Motor neuron (in vitro differentiated cells): ENCODE measurements at regions not wholly inside any gene's neighbourhood (a gene's known extent, or its start where the extent isn't known, plus 50 kb on each side); places are given as distances from the start of the nearest gene placed in this dataset.

ENCODE experiments used
- ATAC-seq, 8 experiments: fragments of 200-7000 bp; cut with Tn5 transposase; replicated peaks in 6 of 8; 2 replicates each; pipeline ENCODE4 v1.8.0; 2021; ENCODE audit warnings: mild to moderate bottlenecking in 8 of 8, moderate library complexity in 8 of 8
- H3K27ac ChIP-seq, 2 donors: fragments of 250-450 bp; sonication (Bioruptor Pico); 2 replicates each; pipeline ENCODE4 v1.9.0; 2021; ENCODE audit warnings: antibody characterized with exemption in 2 of 2, mild to moderate bottlenecking in 2 of 2, moderate library complexity in 1 of 2
- H3K4me1 ChIP-seq, 2 donors: fragments of 250-450 bp; sonication (Bioruptor Pico); replicated peaks in 1 of 2; 2 replicates each; pipeline ENCODE4 v1.6.1; 2021; ENCODE audit warnings: antibody characterized with exemption in 2 of 2, mild to moderate bottlenecking in 2 of 2, moderate library complexity in 1 of 2
- H3K4me3 ChIP-seq, 5 donors: fragments of 250-450 bp; sonication (Bioruptor Pico); 2 replicates each; pipeline ENCODE4 v1.9.0; 2021; ENCODE audit warnings: antibody characterized with exemption in 5 of 5, mild to moderate bottlenecking in 5 of 5, moderate library complexity in 4 of 5
- WGBS, 10 experiments: fragments of 450-650 bp; shearing (Covaris generic); methylation state at CpG; one replicate each; pipeline ENCODE4 v1.0.0; 2022; 5-methylcytosine and 5-hydroxymethylcytosine counted together
- in situ Hi-C, 9 experiments: fragments of 400-800 bp; cut with MboI; loops; one replicate each; pipeline ENCODE4 v1.15.0; 2021; ENCODE audit warnings: low sequenced_read_pairs in 9 of 9, low pct_unique_long_range_greater_than_20kb in 2 of 9; ENCODE audit not compliant: unreplicated experiment in 9 of 9

DNA sequence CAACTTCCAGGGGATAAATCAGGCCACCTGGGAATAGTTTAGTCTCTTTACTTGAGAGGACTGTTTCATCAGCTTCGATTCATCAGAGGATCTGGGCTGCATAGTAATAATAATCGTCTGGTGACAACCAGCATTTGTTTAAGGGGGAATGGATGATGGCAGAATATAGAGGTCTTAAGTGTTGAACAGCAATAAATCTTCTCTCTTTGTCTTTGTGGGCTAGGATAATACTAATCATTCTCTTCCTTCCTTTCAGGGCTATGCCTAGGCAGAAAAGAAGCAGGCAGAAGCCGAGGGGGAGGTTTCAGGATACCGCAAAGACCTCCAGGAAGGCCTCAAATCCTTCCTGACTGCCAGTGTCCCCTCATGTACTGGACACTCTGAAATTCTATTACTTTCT, 150.4 kb upstream of the GAREM1 start:
- Histone ChIP-seq H3K4me3 (no peak overlapping the region), H3K27ac (no peak overlapping the region), H3K4me1 (peaks cover 0 to 3% of the 10 kb centered on the region in 2 donors)
- in situ Hi-C loops, result no loop called here
- WGBS, 10 experiments, result 0 to 67% (median 21%) methylated on average over 1 to 3 of the region's 4 CpGs; no CpG with 5 or more reads in 2 of the 10 experiments
- ATAC-seq, result peak in 5 of 8 experiments; percentile 95 to 98 (median 97)

DNA sequence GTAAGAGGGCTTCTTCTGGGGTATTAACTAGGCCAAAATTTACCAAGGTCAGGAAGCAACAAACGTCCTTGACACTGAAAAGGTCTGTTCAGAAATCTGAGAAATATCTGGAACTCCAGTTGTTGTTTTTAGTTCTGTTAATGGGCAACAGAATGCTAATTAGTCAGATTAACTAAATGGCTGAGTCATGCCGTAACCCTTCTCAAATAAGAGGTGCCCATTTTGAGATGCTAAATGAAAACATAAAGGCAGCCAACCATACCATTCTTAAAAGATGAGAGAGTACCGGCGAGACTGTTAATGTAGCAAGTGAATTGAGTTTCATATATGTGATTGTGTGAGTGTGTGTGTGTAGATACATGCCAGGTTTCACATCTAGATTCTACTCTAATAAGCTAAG, 147.9 kb upstream of the GAREM1 start:
- Histone ChIP-seq H3K4me1 (peaks cover 0 to 3% of the 10 kb centered on the region in 2 donors), H3K27ac (no peak overlapping the region), H3K4me3 (no peak overlapping the region)
- WGBS, 10 experiments, result 15 to 84% (median 74%) methylated on average over 1 to 4 of the region's 4 CpGs; no CpG with 5 or more reads in 3 of the 10 experiments
- ATAC-seq, result peak in 1 of 8 experiments; percentile 21
- in situ Hi-C loops, result no loop called here

GRCh38 chr18:32613821-32614220, 143.1 kb upstream of the GAREM1 start:
- 0 to 85% (median 71%) methylated on average over 2 to 3 of the region's 3 CpGs for WGBS, 10 experiments

GRCh38 chr18:32612651-32613050, 142.0 kb upstream of the GAREM1 start:
- Histone ChIP-seq H3K27ac (no peak overlapping the region), H3K4me3 (no peak overlapping the region), H3K4me1 (no peaks in the 10 kb centered on the region)
- ATAC-seq, result peak in 1 of 8 experiments; percentile 33
- in situ Hi-C loops, result no loop called here
- WGBS, 10 experiments, result 39 to 93% (median 56%) methylated on average over 1 to 3 of the region's 3 CpGs; no CpG with 5 or more reads in 3 of the 10 experiments

More at GRCh38 chr18:32613821-32614220, 143.1 kb upstream of the GAREM1 start:
- H3K4me1 ChIP-seq, result no peaks in the 10 kb centered on the region
- H3K27ac ChIP-seq, result no peak overlapping the region
- peak in 1 of 8 experiments; percentile 46 for ATAC-seq
- no peak overlapping the region for H3K4me3 ChIP-seq
- in situ Hi-C loops, result no loop called here

DNA sequence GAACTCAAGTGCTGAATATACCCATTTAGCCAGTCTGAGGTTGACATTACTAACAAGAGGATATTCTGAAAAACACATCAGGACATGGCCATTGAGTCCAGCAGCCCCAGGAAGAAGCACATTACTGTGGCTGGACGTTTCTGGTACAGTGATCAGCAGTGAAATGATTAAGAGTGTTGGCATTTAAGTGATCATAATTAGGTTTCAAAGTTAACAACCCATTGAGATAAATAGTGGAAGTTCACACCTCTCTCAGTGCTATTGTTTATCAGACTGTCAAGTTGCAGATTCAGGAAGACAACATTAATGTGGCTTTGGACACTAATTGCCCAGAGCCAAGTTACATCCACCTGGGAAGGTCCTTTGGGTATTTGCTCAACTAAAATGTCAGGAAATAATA, 139.5 kb upstream of the GAREM1 start:
- Histone ChIP-seq H3K27ac (no peak overlapping the region), H3K4me1 (no peaks in the 10 kb centered on the region), H3K4me3 (no peak overlapping the region)
- ATAC-seq, result no peak
- 14 to 60% (median 29%) methylated on average over 1 of the region's 1 CpG; no CpG with 5 or more reads in 5 of the 10 experiments for WGBS, 10 experiments
- in situ Hi-C loops, result no loop called here

- peak in 3 of 8 experiments; percentile 88 to 96 (median 94) for ATAC-seq
- WGBS, 10 experiments, result 0 to 90% (median 14%) methylated on average over 1 to 3 of the region's 4 CpGs; no CpG with 5 or more reads in 1 of the 10 experiments
- in situ Hi-C loops, result no loop called here
- H3K27ac ChIP-seq, result no peak overlapping the region
- H3K4me1 ChIP-seq, result no peaks in the 10 kb centered on the region
- H3K4me3 ChIP-seq, result no peak overlapping the region
Measured at GRCh38 chr18:32607816-32608215, 137.1 kb upstream of the GAREM1 start.

- ATAC-seq, result no peak
- Histone ChIP-seq H3K4me3 (no peak overlapping the region), H3K27ac (no peak overlapping the region), H3K4me1 (no peaks in the 10 kb centered on the region)
- 0 to 100% (median 75%) methylated on average over 1 to 3 of the region's 3 CpGs; no CpG with 5 or more reads in 4 of the 10 experiments for WGBS, 10 experiments
- in situ Hi-C loops, result no loop called here
Measured at GRCh38 chr18:32598144-32598543, 127.5 kb upstream of the GAREM1 start.

GRCh38 chr18:32596501-32596900, 125.8 kb upstream of the GAREM1 start:
- 0 to 100% (median 35%) methylated on average over 1 to 2 of the region's 2 CpGs; no CpG with 5 or more reads in 1 of the 10 experiments for WGBS, 10 experiments
- no peak for ATAC-seq
- Histone ChIP-seq H3K4me1 (no peaks in the 10 kb centered on the region), H3K27ac (no peak overlapping the region), H3K4me3 (no peak overlapping the region)
- in situ Hi-C loops, result no loop called here

GRCh38 chr18:32595832-32596231, 125.2 kb upstream of the GAREM1 start:
- 0 to 100% (median 52%) methylated on average over 1 to 3 of the region's 3 CpGs; no CpG with 5 or more reads in 4 of the 10 experiments for WGBS, 10 experiments
- no peak for ATAC-seq

DNA sequence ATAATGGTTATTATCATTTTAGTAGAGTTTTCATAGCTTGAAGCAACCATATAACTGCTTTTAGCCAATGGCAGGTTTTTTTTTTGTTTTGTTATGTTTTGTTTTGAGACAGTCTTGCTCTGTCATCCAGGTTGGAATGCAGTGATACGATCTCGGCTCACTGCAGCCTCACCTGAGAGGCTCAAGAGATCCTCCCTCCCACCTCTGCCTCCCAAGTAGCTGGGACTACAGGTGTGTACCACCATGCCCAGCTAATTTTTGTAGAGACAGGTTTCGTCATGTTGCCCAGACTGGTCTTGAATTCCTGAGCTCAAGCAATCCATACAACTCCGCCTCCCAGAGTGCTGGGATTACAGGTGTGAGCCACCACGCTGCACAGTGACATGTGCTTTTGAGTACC, 117.5 kb upstream of the GAREM1 start:
- no peak for ATAC-seq

More at GRCh38 chr18:32595832-32596231, 125.2 kb upstream of the GAREM1 start:
- Histone ChIP-seq H3K4me1 (no peaks in the 10 kb centered on the region), H3K4me3 (no peak overlapping the region), H3K27ac (no peak overlapping the region)
- in situ Hi-C loops, result no loop called here

DNA sequence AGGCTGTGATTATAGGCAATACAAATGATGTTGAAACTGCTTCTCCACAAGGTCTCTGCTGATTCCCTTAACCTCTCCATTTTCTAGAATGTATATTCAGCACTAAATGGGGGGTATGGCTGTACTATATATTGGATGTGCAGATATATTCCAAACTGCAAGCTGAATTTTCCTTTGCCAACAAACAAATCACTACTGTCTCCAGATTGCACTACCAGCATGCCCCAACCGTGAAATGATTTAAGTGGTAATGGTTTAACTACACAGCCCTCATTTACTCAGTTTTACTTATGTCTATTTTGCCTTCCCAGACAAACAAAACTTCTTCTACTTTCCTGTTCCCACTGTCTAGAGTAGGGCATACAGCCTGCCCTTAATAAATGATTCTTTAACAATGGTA, 112.7 kb upstream of the GAREM1 start:
- WGBS, 10 experiments, result 40 to 100% (median 80%) methylated on average over 1 of the region's 1 CpG; no CpG with 5 or more reads in 3 of the 10 experiments

More for the DNA sequence above, 117.5 kb upstream of the GAREM1 start:
- H3K4me1 ChIP-seq, result no peaks in the 10 kb centered on the region
- in situ Hi-C loops, result no loop called here
- H3K27ac ChIP-seq, result no peak overlapping the region
- H3K4me3 ChIP-seq, result no peak overlapping the region
- WGBS, 10 experiments, result 0 to 100% (median 82%) methylated on average over 1 to 4 of the region's 5 CpGs; no CpG with 5 or more reads in 3 of the 10 experiments

GRCh38 chr18:32582455-32582854, 111.8 kb upstream of the GAREM1 start:
- H3K4me3 ChIP-seq, result no peak overlapping the region
- no peak overlapping the region for H3K27ac ChIP-seq
- no peaks in the 10 kb centered on the region for H3K4me1 ChIP-seq
- in situ Hi-C loops, result no loop called here
- ATAC-seq, result no peak
- 16 to 83% (median 68%) methylated on average over 1 to 3 of the region's 3 CpGs; no CpG with 5 or more reads in 1 of the 10 experiments for WGBS, 10 experiments

More for the DNA sequence above, 112.7 kb upstream of the GAREM1 start:
- Histone ChIP-seq H3K4me1 (no peaks in the 10 kb centered on the region), H3K27ac (no peak overlapping the region), H3K4me3 (no peak overlapping the region)
- ATAC-seq, result no peak
- in situ Hi-C loops, result no loop called here

DNA sequence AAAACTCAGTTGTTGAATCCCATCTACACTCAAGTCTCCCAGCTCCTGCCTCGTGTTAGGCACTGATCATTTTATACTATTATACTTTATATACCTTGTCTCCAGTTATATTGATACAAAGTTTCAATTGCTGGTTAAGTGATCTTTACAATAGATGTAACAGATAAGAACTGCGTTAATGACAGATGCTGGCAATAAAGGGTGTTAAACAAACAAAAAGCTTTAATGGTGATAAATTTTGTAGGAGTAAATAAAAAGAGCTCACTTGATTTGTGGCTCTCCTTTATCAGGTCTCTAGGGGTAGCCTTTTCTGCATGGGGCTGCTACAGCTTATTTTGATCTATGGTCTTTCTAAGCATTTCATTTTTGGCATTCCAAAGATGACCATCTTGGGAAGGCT, 106.9 kb upstream of the GAREM1 start:
- in situ Hi-C loops, result no loop called here
- 0 to 82% (median 60%) methylated on average over 1 to 2 of the region's 2 CpGs for WGBS, 10 experiments
- peaks cover 0 to 4% of the 10 kb centered on the region in 2 donors for H3K4me1 ChIP-seq
- no peak for ATAC-seq
- no peak overlapping the region for H3K27ac ChIP-seq
- no peak overlapping the region for H3K4me3 ChIP-seq

- ATAC-seq, result peak; percentile 52 to 99 (median 80)
- WGBS, 10 experiments, result 0 to 75% (median 11%) methylated on average over 2 to 6 of the region's 7 CpGs
- in situ Hi-C loops, result no loop called here
- no peak overlapping the region for H3K27ac ChIP-seq
- no peak overlapping the region for H3K4me3 ChIP-seq
- H3K4me1 ChIP-seq, result peaks cover 0 to 4% of the 10 kb centered on the region in 2 donors
Measured at GRCh38 chr18:32576296-32576916, 105.7 kb upstream of the GAREM1 start.
